Erythroblast (primary cell): ENCODE measurements at regions not wholly inside any gene's neighbourhood (a gene's known extent, or its start where the extent isn't known, plus 50 kb on each side); places are given as distances from the start of the nearest gene placed in this dataset.

Experiments used
- GATA1 ChIP-seq: IDR thresholded peaks from 2 replicates; pipeline ENCODE4 v1.6.1; 2011; ENCODE audit warnings: low read depth, mild to moderate bottlenecking, control low read depth, low read length, moderate library complexity
- POLR2A ChIP-seq: IDR thresholded peaks from 2 replicates; pipeline ENCODE4 v1.6.1; 2011; ENCODE audit warnings: mild to moderate bottlenecking, low read length

DNA sequence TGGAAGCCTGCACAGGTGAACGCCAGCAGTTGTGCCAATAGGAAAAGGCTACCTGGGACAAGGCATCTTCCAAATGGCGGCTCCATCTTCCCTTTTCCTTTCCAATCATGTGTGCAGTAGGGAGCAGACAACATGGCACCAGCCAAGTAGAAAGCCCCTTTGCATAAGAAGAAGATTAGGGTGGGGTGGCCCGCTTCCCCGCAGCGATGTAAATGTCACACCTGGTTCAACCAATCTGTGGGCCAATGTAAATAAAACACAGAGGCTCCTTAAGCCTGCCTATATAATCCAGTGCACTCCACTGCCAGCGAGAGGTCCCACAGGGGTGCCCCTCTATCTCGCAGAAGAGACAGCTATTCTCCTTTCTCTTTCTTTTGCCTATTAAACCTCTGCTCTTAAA, 468.4 kb upstream of the CRIM1 start:
- no peak for TF ChIP-seq POLR2A
- no peak for TF ChIP-seq GATA1
